ENCODE measurements at regions not wholly inside any gene's neighbourhood (a gene's known extent, or its start where the extent isn't known, plus 50 kb on each side); places are given as distances from the start of the nearest gene placed in this dataset.

DNA sequence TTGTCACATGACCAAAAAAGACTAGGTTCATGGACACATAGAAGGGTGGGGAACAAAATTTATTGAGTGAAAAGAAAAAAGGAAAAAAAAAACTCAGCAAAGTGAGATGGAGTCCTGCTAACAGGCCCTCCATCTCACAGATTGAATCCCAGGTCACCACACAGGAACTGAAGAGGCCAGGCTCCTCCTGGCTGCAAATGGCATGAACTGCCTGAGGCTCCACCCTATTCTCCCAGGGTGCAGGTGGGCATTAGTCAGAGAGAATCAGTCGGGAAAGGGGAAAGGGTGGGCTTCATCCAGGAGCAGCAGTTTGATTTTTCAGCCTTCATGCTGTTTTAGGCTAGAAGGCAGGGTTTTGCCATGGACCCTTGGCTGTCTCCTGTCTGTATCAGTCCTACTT lies 128.5 kb upstream of the GRID2 start:
- dilution Hi-C loops (cut with MboI; ENCODE audit: extremely low pct_ligation_motif_present, low sequenced_read_pairs): no loop called here
- H3K27me3 ChIP-seq (ENCODE audit: control insufficient read depth, extremely low read depth, insufficient read depth, low read length): no peaks in the 10 kb centered on the region

DNA sequence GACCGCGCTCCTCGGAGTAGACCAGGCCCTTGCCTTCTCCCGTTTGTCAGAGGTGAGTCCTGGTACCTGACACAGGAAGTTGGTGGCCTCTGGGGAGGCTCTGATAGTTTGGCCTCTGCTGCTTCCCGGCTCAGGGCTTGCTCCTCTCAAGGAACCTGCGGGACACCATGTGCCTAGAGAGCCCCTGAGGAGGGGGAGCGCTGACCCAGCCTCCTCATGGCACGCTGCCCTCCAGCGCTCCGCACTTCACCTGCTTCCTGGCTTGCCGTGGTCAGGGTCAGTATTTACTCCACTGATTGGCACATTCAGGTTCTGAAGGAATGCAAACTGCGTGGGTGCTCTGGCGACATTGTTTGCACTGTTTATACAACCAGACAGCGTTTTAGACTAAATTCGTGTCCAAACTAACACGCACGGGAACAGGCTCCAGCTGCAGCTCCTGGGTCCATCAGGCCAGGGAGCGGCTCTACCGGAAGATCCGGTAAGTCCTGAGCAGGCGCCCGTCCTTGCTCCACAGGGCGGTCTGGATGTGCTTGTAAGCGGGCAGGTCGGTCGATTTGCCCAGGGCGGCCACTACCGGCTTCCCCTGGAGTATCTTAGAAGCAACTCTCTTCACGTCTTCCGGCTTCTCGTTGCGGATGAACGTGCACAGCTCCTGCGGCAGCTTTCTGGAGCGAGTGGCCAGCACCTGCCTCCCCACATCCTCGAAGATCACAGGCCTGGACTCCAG lies 121.6 kb upstream of the GRID2 start:
- Histone ChIP-seq H3K27ac (ENCODE audit: control insufficient read depth, insufficient read depth, low read length) (no peak overlapping the region), H2AFZ (ENCODE audit: control insufficient read depth, low read length) (no peak overlapping the region), H3K79me2 (ENCODE audit: control insufficient read depth, insufficient read depth, low read length) (no peaks in the 10 kb centered on the region), H3K9me3 (ENCODE audit: control insufficient read depth, low read depth, low read length) (peaks cover 2% of the 10 kb centered on the region), H3K4me1 (ENCODE audit: control insufficient read depth, extremely low read depth, insufficient read depth, low read length) (no peaks in the 10 kb centered on the region), H3K4me3 (ENCODE audit: control insufficient read depth in 2 of 3, extremely low read depth in 1 of 3, insufficient read depth in 2 of 3, low read depth in 1 of 3, low read length in 3 of 3) (no peak overlapping the region), H3K36me3 (ENCODE audit: control insufficient read depth in 2 of 2, extremely low read depth in 1 of 2, insufficient read depth in 2 of 2, low read length in 2 of 2) (no peaks in the 10 kb centered on the region), H3K27me3 (ENCODE audit: control insufficient read depth, extremely low read depth, insufficient read depth, low read length) (no peaks in the 10 kb centered on the region), H3K9me1 (ENCODE audit: control insufficient read depth, extremely low read depth, insufficient read depth, low read length) (no peaks in the 10 kb centered on the region), H3K9ac (ENCODE audit: control insufficient read depth, extremely low read depth, insufficient read depth, low read length) (no peak overlapping the region), H3K4me2 (ENCODE audit: control insufficient read depth, extremely low read depth, insufficient read depth, low read depth, low read length) (no peak overlapping the region), H4K20me1 (ENCODE audit: control insufficient read depth, extremely low read depth, insufficient read depth, low read length) (no peaks in the 10 kb centered on the region)
- FAIRE-seq: no peak
- dilution Hi-C loops (cut with MboI; ENCODE audit: extremely low pct_ligation_motif_present, low sequenced_read_pairs): no loop called here
- no peak for DNase-seq (ENCODE audit: low read depth, low spot score)
- TF ChIP-seq, protein P1, sequence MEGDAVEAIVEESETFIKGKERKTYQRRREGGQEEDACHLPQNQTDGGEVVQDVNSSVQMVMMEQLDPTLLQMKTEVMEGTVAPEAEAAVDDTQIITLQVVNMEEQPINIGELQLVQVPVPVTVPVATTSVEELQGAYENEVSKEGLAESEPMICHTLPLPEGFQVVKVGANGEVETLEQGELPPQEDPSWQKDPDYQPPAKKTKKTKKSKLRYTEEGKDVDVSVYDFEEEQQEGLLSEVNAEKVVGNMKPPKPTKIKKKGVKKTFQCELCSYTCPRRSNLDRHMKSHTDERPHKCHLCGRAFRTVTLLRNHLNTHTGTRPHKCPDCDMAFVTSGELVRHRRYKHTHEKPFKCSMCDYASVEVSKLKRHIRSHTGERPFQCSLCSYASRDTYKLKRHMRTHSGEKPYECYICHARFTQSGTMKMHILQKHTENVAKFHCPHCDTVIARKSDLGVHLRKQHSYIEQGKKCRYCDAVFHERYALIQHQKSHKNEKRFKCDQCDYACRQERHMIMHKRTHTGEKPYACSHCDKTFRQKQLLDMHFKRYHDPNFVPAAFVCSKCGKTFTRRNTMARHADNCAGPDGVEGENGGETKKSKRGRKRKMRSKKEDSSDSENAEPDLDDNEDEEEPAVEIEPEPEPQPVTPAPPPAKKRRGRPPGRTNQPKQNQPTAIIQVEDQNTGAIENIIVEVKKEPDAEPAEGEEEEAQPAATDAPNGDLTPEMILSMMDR (optimal IDR thresholded peaks at IDR 0.05 in 1 of 3, IDR thresholded peaks at IDR 0.05 in 1 of 3, conservative IDR thresholded peaks at IDR 0.05 in 1 of 3; ENCODE audit: extremely low read depth in 1 of 3, insufficient read depth in 2 of 3, low read length in 3 of 3): no peak
- no peak for TF ChIP-seq EZH2 (IDR thresholded peaks at IDR 0.05; ENCODE audit: low read length)

More for the DNA sequence above, 128.5 kb upstream of the GRID2 start:
- Histone ChIP-seq H3K9me1 (ENCODE audit: control insufficient read depth, extremely low read depth, insufficient read depth, low read length) (no peaks in the 10 kb centered on the region), H3K9ac (ENCODE audit: control insufficient read depth, extremely low read depth, insufficient read depth, low read length) (no peak overlapping the region), H3K9me3 (ENCODE audit: control insufficient read depth, low read depth, low read length) (no peaks in the 10 kb centered on the region), H3K36me3 (ENCODE audit: control insufficient read depth in 2 of 2, extremely low read depth in 1 of 2, insufficient read depth in 2 of 2, low read length in 2 of 2) (no peaks in the 10 kb centered on the region), H3K79me2 (ENCODE audit: control insufficient read depth, insufficient read depth, low read length) (no peaks in the 10 kb centered on the region), H2AFZ (ENCODE audit: control insufficient read depth, low read length) (no peak overlapping the region), H3K4me2 (ENCODE audit: control insufficient read depth, extremely low read depth, insufficient read depth, low read depth, low read length) (no peak overlapping the region), H3K27ac (ENCODE audit: control insufficient read depth, insufficient read depth, low read length) (no peak overlapping the region), H3K4me1 (ENCODE audit: control insufficient read depth, extremely low read depth, insufficient read depth, low read length) (no peaks in the 10 kb centered on the region), H3K4me3 (ENCODE audit: control insufficient read depth in 2 of 3, extremely low read depth in 1 of 3, insufficient read depth in 2 of 3, low read depth in 1 of 3, low read length in 3 of 3) (no peak overlapping the region), H4K20me1 (ENCODE audit: control insufficient read depth, extremely low read depth, insufficient read depth, low read length) (no peaks in the 10 kb centered on the region)
- TF ChIP-seq EZH2 (IDR thresholded peaks at IDR 0.05; ENCODE audit: low read length): no peak
- TF ChIP-seq, protein P1 (optimal IDR thresholded peaks at IDR 0.05 in 1 of 3, IDR thresholded peaks at IDR 0.05 in 1 of 3, conservative IDR thresholded peaks at IDR 0.05 in 1 of 3; ENCODE audit: extremely low read depth in 1 of 3, insufficient read depth in 2 of 3, low read length in 3 of 3): peak in 1 of 3 experiments; percentile 11
- no peak for FAIRE-seq
- DNase-seq (ENCODE audit: low read depth, low spot score): no peak
